ENCODE measurements at regions not wholly inside any gene's neighbourhood (a gene's known extent, or its start where the extent isn't known, plus 50 kb on each side); places are given as distances from the start of the nearest gene placed in this dataset.

DNA sequence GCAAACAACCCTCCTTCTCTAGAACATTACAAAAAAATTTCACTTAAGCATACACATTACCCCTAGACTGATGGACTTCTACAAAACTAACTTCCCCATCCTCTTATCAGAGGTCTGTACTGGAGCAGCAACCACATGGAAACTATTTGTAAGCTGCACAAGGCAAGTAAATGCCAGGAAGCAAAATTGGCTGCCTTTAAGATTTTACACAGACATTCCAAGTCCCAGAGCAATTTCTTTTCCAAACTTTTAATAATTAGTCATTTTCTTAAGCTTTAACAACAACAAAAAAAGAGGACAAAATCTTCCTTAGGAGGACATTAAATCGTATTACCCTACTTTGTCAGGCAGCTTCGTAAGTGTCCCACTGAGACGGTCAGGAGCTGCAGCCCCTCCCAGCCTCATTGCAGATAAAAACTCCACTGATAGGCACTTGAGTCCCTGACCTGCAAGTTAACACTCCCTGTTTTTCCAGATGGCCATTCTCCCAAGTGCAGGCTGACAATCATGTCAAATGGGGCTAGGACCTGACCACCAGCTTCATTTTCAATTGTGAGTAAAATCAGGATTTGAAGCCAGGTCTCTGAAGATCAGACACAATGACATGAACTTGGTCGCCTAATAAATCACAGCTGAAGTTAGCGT lies 680.1 kb downstream of the DIAPH3 start:
- no peak for DNase-seq (ENCODE audit: low spot score)

DNA sequence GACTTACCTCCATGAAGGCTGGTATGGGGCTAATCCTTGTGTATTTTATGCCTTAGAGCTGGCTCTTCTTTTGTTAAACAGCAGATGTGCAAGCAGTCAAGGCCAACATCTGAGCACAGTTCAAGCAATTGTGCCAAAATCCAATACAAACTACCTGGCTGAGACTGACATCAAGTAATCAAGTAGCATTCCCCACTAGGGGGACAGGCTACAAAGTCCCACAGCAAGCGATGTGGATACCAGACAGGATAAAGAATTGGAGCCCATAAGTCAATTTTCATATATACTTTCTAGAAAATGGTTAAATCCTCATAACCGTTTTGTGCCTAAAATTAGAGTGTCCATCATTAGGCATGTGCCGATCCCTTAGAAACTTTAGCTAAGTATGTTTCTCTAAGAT lies 675.8 kb downstream of the DIAPH3 start:
- DNase-seq (ENCODE audit: low spot score), result no peak

DNA sequence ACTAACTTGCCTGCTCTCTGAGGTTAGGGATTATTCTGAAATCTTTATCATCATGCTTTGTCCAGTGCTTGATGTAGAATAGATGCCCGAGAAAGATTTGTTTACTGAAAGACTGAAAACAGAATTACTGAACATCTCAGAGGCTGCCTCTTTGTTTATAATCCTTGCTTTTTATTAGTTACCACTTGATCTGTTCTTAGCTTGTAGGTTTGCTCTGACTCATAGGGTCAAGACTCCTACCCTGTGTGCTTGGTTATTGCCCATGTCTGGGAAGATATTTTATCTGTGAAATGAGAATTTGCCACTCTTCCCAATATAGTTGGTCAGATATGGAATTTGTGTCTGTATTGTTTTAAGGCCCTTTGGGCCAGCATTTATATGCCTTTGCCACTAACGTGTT lies 675.3 kb downstream of the DIAPH3 start:
- DNase-seq (ENCODE audit: low spot score), result no peak

DNA sequence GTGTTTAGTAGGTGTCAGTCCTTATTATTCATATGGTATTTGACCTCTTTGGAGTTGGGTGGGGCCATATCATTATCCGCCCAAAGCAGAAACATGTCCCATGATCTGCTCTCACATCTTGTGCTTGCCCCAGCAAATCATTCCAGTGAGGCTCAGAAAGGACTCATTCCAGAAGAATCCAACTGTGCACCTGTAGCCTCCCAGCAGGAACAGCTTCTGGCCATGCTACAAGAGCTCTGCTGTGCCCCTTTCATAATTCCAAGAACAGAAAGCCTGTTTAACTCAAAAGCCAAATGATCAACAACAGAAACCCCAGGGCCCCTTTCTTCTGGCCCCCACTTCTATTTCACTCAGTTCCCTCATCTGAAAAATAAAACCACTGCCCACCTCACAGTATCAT lies 673.1 kb downstream of the DIAPH3 start:
- no peak for DNase-seq (ENCODE audit: low spot score)

DNA sequence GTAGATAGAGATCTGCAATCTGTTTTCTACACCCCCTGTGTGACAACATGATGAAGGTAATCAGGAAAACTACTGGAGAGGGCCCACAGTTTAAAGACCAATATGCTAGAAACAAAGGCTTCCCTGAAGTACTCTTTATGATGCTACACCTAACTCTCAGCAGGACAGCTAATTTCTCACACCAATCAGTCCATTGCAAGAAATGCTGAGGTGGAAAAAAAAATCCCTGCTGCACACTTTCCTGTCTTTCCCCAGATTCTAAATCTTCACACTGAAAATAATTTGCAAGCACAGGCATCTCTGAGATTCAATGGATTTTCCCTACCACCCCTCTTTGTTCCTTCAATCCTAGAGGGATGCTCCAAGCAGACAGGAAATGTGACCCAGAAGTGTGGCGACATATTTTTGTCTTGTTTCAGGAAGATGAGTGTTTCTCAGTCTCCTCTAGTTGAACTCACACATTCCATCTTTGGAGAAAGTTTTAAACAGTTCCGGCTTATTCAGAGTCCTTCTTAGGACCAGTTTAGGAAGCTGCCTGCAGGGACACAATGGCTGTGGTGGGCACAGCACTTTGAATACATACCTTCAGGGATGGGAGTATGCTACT lies 671.6 kb downstream of the DIAPH3 start:
- no peak for DNase-seq (ENCODE audit: low spot score)

DNA sequence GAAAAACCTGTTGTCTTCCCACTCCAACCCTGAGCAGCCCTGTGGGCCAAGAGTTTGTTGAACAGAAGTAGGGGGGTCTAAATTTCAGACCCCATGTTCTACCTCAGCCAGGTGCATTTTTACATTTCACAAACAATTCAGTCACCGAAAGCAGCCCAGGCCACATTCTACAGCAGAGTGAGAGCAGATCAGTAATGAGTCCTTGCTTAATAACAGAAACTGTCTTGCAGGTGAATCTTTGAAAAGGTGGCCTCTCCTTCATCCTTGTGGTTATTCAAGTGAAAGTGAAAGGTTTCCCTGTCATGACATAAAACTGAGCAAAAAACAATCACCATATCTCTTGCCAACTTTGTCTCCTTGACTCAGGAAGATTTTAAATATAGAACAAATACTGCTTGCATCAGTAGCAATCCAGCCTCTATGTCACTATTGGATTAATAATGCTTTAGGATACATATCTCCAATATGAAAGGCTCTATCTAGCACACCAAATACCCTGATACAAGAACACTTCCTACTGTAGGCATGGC lies 670.2 kb downstream of the DIAPH3 start:
- DNase-seq (ENCODE audit: low spot score), result no peak

DNA sequence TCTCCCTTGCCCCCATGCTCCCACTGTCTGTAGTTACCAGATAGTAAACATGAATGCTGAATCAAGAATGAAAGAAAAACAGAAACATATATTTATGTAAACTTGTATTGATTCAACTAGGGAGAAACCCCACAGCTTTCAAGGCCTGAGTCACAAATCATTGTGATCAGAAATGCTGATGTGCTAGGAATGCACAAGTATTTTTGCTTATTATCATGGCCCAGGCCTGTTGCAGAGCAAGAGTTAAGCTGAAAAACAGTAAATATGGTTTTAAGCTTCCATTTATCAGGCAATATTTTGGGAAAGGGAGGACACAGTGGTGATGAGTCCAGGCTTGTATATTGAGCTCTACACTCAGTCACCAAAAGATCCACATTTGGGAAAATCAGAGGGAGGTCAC lies 669.6 kb downstream of the DIAPH3 start:
- no peak for DNase-seq (ENCODE audit: low spot score)

DNA sequence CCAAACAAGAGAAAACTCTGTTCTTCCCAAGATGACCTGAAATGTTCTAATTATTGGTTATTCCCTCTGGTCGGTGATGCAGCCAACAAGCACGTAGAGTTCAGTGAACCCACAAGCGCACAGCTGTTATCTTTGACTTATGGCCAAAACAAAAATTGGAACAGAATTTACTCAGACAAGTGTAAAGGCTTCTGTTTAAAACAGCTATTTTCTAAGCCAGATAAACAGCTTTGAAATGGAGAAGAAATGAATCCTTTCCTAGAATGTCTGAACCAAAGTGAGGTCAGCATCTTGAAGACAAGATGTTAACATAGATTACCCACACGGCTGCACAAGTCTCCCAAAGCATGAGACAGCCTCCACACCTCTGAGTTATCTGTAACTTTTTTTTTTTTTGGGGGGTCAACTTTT lies 669.2 kb downstream of the DIAPH3 start:
- no peak for DNase-seq (ENCODE audit: low spot score)

DNA sequence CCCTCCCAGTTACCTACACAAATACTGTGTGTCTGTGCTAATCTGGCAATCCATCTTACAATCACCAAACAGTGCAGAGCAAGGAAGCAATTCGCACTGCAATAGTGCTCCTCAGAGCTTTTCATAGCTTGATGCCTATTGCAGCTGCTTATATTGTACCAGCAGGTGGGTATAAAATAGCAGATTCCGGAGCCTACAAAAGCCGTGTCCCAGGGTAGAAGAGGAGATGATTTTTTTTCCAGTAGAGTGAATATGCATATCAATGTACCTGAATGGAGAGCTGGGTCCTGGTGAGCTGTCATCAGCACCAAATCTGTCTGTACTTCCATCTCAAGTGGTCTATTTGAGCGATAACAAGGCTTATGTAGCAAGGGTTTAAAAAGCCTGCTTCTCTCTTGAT lies 668.4 kb downstream of the DIAPH3 start:
- no peak for DNase-seq (ENCODE audit: low spot score)

DNA sequence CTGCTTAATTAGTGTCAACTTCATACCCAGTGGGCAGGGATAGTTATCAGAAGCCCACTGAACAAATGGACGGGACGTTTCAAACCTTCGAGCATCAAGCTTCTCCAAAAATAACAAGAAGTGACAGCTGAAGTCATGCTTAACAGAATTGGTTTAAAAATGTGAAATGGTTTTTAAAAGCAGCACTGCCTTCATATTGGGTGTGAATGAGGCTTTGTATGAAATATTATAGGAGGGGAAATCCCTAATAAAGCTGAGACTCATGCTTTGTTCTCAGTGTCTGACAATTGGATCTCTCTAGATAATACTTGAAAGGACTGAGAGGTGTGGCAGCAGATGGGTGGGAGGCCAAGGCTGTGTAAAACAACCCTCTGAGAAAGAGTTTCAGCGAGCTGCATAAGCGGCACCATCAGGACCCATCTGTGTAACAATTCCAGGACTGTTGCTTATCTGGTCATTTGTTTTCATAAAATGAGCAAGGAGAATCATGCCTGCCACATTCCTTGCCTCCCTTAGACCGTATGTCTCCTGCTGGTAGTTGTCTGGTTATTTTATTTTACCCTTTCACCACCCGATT lies 667.7 kb downstream of the DIAPH3 start:
- DNase-seq (ENCODE audit: low spot score), result no peak

DNA sequence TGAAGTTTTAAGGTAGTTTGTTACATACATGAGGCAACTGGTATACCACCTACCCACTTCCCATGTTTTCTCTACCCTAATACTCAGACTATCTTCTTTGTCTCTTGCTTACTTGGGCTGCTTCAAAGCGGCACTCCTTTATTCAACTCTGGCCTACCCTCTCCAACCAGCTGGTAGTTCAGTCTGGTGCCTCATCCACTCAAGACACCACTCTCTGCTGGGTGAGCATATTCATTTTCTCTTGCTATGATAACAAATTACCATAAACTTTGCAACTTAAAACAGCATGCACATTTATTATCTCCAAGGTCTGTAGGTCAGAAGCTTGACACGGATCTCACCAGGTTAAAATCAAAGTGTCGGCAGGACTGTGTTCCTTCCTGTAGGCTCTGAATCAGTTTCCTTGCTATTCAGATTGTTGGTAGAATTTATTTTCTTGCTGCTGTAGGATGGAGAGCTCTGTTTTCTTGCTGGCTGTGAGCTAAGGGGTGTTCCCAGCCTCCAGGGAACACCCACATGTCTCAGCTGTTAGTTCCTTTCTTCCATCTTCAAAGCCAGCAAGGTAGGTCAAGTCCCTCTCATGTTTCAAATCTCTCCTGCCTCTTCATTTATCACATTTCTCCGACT lies 666.0 kb downstream of the DIAPH3 start:
- no peak for DNase-seq (ENCODE audit: low spot score)

DNA sequence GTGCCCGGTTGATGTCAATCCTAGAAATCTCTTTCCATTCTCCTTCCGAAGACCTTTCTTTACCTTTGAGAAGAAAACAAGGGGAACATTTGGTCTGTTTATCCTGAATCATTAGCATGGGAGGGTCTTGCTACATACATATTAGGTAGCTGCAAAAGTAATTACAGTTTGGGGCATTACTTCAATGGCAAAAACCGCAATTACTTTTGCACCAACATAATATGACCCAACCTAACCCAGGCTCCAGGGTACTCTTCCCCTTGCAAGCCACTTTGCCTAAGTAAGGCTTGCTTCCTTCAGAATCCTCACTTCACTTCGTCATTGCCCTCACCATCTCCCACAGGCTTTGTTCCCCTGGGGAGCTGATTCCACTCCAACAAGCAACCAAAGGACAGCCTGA lies 662.7 kb downstream of the DIAPH3 start:
- DNase-seq (ENCODE audit: low spot score), result no peak

DNA sequence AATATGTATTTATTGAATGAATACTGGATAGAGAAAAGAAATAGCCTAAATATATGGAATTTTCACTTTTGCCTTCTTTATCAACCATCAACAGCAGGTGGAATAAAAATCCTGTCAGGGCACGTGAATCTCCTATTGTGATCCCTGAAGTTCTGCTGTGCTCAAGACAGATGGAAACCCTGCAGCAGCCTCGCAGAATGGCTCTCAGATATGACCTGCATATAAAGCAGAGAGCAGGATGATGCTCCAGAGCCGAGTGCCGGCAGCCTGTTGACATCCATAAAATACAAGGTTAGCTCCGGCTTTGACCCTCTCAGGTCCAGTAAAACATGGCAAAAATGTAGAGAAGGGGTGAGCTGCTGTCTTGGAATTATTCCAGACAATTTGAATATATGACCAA lies 659.3 kb downstream of the DIAPH3 start:
- no peak for DNase-seq (ENCODE audit: low spot score)

DNA sequence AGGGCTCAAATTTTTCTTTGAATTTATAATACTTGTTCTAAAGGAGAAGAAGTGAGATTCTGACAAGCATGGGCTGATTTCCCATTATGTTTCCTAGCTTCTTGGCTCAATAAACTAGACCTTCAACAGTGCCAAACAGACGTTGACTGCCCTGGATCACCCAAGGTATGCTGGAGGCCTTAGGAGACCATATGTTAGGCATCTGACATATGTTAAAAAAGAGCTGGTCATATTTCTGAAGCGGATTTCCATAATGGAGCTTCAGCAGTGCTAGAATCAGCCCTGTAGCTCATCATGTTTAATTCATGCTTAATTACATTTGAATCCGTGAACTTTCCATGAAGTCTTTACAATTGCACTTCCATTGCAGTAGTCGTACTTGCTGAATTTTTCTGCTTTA lies 653.3 kb downstream of the DIAPH3 start:
- DNase-seq (ENCODE audit: low spot score), result no peak

DNA sequence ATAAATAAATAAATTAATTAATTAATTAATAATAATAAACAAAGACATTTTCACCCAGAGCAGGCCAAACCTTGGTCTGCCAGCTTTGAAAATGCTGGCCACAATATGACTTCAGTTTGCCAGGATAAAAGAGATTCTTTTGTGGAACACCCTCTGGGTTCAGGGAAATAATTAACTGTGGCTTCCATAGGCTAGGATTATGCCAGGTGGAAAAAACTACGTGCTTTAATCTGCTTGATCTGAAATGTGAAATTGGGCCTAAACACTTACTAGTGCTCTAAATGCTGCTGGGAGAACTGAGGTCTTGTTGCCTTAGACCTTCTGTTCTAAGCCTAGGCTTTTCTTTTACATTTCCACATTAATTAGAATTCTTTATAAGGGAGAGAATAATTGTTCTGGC lies 650.0 kb downstream of the DIAPH3 start:
- DNase-seq (ENCODE audit: low spot score), result no peak

DNA sequence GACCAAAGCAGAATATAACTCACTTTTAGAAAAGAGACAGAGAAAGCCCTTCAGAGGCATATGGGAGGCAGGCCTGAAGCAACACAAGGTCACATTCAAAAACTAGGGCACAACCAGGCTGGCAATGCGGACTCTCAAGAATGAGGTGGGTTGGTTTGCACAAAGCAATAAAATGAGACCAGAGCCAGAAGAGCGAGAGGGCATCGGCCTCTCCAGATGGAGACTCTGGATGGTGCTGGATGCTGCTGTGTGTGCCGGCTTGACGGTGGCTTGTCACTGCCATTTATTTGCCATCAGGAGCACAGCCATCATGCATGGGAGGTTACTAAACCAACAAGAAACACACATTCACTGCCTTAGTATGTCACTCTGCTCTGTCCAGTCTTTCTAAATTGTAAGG lies 649.4 kb downstream of the DIAPH3 start:
- no peak for DNase-seq (ENCODE audit: low spot score)

DNA sequence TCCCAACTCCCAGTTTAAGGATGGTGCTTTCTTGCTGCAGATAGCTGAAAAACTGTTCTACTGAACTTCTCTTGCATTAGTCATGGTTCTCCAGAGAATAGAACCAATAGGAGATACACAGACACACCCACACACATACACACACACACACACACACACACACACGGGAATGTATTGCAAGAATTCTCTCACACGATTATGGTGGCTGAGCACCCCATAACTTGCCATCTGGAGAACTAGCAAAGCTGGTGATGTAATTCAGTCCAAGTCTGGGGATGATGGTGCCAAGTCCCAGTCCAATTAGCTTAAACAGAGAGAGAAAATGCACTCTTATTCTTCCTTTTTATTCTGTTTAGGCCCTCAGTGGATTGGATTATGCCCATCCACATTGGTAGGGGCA lies 643.9 kb downstream of the DIAPH3 start:
- DNase-seq (ENCODE audit: low spot score), result no peak

DNA sequence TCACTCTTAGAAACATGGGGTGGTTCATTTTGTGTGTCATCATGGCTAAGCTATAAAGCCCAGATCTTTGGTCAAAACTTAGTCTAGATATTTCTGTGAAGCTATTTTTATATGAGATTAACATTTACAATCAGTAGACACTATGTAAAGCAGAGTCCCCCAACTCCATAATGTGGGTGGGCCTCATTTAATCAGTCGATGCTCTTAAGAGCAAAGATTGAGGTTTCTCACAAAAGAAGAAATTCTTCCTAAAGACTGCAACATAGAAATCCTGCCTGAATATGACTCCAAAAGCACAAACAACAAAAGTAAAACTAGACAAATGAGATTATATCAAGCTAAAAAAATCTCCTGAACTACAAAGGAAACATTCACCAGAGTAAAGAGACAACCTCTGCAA lies 642.2 kb downstream of the DIAPH3 start:
- DNase-seq (ENCODE audit: low spot score), result no peak

DNA sequence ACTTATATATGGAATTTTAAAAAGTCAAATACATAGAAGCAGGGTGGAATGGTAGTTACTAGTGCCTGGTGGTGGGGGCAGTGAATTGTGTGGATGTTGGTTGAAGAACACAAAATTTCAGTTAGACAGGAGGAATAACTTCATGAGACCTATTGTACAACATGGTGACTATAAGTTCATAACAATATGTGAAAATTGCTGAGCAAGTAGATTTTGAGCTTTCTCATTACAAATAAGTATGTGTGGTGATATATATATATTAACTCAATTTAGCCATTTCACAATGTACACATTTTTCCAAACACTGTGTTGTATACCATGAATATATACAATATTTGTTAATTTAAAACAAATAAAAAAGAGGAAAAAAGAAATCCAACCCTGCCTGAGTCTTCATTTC lies 641.1 kb downstream of the DIAPH3 start:
- DNase-seq (ENCODE audit: low spot score), result no peak

DNA sequence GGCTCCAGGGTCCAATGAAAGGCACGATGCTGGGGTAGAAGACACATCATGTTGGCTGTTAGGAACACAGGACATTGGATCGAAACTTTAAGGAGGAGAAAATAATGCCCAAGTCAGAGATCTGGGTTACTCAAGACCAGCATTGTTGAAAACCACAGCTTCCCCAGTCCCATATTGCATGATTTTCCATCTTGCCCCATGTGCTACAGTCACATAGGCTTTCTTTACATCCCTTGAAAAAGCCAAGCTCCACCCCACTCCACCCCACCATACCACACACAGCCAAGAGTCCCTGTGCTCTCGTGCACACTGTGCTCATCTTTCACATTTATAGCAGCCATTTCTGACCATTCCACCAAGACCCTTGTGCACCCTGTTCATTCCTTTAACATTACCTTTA lies 636.2 kb downstream of the DIAPH3 start:
- DNase-seq (ENCODE audit: low spot score), result no peak

DNA sequence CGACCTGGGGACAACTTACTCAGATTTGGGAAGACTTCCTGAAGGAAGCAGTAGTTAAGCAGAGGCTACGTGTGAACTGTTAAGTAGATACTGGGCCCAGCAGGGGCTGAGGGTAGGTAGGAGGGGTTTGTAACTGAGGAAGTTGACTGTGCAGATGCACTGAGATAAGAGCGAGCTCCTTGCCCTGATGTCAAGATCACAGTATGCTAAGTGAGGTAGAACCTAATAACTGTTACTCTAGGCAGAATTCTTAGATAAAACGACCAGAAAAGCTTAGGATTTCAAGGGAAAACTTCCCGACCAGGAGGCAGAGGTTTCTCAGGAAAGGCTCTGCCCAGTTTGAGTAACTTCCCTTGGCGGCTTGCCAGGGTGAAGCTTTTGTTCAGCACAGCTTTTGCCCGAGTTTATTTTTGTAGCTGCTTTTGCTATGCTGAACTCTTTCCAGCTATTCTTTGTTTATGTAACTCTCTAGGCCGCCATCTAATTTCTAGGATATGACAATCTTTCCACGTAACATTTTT lies 632.1 kb downstream of the DIAPH3 start:
- DNase-seq (ENCODE audit: low spot score), result peak; percentile 59

DNA sequence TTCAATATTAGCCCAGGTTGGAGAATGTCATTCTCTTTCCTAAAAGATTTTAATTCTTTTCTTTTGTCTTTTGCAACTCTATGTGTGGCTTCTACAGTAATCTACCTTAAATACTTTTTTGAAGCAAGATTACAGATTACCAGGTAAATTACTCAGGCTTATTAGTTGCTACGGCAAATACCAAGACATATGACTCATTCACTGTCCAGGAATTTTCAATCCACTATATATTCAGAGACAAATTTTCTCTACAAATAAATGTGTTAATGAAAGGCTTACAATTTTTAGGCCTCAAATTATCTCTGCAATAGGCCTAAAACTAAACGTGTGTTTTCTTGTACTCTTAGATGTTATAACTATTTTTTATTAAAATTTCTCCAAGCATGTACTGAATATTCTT lies 631.3 kb downstream of the DIAPH3 start:
- DNase-seq (ENCODE audit: low spot score), result peak; percentile 7

Data from A172 (cell line).